NCI-H2107 treated with DMSO at 0.1 percent for 48 hours (cell line): ENCODE measurements at regions not wholly inside any gene's neighbourhood (a gene's known extent, or its start where the extent isn't known, plus 50 kb on each side); places are given as distances from the start of the nearest gene placed in this dataset.

Experiments
- DNase-seq: peaks from one replicate; lab custom pipeline; 2025; ENCODE audit not compliant: unreplicated experiment; lab: John Stamatoyannopoulos, UW

DNA sequence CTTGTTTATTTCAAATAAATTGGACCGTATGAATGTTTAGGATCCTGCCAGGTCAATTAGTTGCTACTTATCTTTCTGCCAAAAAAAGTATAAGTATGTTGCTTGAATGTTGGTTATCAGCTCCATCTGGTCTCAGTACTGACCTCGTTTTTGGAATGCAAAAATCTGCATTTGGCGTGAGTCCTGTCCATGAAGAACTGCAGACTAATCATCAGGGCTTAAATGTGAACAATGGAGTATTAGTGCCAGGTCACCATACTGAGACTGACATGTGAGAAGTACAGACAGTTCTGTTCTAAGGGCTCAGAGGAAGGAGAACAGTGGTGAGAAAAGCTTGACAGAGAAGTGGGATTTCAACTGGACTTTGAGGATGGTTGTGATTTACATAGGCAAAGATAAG lies 393.1 kb upstream of the SLC14A2 start:
- no peak for DNase-seq

DNA sequence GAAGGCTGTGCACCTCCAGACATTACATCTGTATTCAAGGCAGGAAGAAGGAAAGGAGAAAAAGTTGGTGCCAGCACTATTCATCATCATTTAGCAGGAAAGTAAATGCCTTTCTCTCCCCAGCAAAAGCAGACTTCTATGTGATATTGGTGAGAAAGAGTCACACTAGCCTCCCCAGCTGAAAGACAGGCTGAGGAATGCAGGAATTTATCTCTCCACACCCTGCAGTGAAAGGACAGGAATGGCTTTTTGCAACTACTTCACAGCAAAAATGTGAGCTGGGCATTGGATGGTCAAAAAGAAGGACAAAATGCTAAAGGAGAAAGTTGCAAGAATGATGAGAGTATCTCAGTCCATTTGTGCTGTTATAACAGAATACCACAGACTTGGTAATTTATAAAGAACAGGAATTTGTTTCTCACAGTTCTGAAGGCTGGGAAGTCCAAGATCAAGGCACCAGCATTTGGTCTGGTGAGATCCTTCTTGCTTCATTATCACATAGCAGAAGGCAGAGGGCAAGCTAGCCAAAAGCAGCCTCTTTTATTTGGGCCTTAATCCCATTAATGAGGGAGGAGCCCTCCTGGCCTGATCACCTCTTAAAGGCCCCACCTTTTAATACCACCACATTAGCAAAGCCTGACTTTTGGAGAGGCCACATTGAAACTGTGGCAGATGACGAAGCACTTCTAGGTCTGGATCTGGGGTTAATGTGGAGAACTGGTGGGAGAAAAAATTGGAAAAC lies 388.1 kb upstream of the SLC14A2 start:
- DNase-seq: no peak

DNA sequence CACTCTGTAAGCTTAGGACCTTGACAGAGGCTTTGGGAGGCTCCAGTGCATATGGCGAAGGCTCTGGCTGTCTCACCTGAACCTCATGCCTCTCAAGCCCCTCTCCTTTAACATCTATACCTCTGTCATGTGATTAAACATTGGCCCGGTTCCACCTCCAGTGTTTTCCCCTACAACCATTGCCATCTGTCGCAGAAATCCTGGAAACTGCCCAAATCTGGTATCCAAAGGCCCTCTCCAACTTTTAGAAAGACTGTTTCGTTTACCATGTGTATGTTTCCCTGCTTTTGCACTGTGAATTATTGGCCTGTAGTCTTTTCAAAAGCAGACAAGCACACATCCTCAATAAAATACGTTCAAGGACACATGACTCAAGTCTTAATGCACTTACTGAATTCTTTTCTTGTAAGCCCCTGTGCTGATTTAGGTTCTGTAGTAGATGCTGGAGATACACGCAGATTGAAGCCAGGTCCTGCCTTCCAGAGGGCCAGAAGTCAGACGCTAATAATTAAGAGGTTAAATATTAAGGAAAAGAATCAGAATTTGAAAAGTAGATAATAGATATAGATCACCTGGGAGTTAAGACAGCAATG lies 386.4 kb upstream of the SLC14A2 start:
- no peak for DNase-seq

DNA sequence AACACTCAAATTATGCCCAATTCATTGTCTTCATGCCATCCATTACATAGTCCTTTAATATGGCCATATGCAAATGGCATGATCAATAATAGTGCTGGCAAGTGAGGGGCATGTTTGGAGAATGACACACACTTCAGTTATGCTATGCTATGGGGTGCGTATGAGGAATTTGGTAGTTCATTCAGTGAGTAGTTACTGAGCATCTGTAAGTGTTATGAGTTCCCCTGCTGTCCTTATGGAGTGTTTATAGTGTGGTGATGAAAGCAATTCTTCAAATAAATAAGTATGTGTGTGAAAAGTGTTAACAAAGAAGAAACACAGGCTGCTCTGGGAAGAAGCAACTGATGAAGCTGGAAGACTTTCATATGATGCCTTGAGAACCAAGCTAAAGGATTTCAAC lies 383.7 kb upstream of the SLC14A2 start:
- no peak for DNase-seq

DNA sequence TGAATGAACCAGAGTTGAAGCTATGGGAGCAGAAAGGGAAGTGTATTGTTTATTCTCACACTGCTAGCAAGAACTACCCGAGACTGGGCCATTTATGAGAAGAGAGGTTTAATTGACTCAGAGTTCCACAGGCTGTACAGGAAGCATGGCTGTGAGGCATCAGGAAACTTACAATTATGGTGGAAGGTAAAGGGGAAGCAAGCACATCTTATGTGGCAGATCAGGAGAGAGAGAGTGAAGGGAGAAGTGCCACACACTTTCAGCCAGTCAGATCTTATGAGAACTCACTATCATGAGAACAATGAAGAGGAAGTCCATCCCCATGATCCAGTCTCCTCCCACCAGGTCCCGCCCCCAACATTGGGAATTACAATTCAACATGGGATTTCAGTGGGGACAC lies 383.2 kb upstream of the SLC14A2 start:
- DNase-seq: no peak

DNA sequence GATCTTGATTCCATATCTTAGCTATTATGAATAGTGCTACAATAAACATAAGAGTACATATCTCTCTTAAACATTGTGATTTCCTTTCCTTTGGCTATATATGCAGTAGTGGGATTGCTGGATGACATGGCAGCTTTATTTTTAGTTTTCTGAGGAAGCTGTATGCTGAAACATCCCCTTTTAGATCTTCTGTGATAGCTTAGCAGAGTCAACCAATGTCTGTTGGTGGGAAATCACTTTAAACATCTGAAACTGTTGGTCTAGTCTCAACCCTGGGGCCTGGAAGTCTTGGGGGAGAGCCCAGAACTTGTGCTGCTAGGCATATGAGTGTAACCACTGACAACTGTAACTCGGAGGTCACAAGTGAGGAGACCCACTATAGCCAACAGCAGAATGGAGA lies 378.6 kb upstream of the SLC14A2 start:
- no peak for DNase-seq

DNA sequence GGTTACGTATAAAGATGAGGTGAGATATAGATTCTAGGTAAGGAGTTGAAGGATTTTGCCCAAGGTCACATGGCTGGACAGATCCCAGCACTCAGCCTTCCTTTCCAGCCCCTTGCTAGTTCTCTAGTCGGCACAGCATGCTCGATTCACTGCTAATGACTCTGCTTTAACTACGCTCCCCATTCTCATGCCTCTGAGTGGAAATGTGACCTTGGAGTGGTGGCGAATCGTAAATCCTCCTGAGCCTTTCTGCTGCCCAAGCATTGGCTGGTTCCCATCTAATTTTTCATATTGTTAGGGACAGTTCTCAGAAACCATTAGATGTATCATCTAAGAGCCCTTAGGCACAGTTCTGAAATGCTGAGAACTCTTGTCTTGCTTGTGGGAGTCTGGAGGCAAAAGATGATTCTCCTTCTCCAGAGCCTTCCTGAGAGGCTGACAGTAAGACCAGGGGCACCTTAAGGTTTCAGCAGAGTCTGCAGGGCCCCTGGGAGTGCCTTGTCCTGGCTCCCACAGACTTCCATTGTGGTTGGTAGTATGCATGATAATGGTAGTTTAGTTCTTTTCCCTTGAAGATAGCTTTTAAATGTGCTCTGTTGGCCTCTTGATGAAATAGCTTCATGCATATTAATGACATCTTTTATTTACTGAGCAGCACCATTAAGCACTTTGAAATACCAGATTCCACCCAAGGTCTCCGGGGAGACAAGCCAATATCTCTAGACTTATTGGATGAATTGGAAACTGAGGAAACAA lies 377.8 kb upstream of the SLC14A2 start:
- no peak for DNase-seq

DNA sequence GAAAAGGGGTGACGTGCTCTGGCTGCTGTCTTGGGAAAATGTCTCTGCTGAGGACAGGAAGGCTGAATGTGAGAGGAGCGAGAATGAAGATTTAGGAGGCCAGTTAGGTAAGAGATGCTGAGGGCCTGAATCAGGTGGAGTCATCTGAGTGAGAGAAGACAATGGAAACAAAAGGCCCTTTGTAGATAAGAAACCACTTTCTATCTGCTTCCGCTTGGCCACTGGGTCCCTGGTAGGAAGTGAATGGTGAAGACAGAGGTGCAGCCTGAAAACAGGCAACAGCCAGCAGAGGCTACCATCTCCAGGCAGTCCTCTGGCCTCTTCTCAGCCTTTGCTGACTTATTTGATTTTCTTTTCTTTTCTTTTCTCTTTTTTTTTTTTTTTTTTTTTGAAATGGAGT lies 374.0 kb upstream of the SLC14A2 start:
- DNase-seq: no peak

DNA sequence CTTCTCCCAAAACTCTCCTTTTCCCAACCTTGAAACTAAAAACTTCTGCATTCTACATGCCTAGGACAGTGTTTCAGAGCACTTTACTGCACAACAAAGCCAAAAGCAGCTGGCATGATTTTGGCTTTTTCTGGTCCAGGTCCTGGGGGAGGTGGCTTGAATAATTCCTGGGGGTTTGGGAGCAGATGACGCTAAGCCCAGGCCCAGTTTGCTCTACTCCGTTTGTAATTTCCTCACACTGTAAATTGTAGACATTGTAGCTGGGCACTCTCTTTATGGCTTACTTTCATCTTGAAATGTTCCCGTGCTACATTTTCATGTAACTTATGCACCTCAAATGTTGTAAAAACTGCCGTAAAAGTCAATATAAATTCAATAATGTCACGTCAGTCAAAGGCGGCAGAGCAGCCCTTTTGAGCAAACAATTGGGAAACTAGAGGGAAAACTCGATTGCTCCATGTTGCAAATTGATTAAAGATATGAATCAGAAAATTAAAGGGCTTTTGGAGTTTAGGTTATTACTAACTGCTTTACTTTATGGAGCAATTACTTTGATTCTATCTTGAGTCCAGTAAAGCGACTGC lies 373.2 kb upstream of the SLC14A2 start:
- DNase-seq: no peak

DNA sequence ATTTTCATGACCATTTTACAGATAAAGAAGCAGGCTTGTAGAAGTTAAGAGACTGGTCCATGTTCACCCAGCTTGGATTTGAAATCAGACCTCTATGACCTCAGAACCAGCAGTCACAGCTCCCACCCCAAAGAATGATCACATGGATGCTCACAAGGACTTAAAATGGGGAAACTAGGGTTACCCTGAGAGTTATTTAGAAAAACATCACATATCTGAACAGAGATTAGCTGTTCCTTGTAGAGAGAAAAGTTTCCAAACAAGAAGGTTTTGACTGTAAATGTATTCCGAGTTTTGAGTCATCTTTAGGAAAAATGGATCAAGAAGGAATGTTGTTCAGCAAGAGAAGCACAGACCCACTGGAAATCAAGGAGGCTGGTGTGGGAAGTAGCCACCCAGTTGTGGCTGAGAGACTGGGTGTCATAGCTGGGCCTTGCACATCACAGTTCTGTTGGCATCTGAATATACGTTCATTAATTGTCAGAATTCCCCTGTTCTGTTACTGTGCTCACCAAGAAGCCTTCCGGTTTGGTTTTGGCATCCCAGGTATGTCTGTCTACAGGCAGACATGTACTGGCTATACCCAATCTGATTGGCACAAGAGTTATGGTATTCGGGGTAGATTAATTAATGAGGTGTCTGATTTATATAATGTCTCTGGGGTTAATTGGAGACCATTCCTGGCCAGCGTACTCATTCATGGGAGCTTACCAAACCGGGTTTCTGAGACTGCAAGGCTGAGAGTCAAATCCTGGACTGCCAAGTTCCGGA lies 371.8 kb upstream of the SLC14A2 start:
- no peak for DNase-seq

DNA sequence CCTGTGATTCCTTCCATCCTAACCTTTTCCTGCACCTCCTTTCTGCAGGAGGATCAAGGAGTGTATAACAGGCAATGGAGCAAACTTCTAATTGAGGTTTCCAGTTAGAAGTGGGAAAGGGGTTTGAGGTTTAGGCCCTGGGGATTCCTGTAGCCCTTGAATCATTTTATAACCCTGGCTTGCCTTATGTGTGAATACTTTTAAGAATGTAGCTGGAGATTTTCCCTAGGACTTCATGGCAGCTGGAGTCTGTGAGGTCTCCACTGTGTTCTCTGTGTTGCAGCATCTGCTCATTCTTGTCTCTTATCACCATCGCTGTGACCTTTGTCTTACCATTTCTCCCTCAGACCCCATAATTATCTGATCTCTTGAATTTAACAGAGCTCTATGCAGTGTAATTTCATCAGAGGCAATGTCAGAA lies 370.2 kb upstream of the SLC14A2 start:
- no peak for DNase-seq

DNA sequence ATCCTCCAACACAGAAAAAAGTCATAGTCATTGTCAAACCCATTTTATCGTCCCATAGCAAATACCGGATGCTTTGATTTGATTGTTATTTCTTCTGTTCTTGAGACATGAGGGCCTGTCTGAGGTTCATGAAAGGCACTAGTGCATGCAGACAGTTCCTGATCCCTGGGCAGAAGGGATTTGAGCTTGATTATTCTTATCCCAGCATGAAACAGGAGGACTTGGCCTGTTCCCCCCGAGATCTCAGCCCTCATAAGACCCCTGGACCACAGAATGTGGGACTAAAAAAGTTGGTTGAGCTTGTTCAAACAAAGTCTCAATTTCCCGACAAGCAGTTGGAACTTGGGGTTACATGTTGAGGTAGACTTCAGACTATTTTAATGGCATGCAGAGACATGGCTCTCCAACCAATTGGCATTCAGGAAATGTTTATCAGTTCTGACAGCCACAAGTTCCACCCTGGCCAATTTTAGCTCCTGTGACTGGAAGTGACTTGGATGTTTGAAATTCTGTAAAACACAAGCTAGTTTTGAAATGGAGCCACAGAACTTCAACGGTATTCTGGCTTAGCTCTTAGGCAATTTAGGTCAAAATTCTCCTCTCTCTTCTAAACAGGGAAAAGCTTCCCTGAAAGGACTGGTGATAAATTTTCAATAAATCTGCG lies 366.9 kb upstream of the SLC14A2 start:
- DNase-seq: no peak

DNA sequence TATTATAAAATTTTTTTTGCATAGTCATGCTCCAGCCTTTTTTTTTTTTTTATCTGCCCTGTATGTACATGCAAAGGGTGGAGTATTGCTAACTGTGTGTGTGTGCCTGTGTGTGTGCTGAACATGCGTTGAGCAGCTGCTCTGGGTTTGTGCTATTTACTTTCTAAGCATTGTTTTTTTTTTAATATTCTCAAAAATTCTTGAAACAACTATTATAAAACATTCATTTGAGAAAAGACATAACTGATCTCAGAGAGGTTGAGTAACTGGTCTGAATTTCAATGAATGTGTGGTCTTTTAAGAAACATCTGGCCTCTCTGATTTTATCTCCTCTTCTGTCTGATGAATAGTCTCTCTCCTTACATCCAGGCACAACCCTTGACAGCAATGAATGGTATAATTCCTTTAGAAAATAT lies 366.0 kb upstream of the SLC14A2 start:
- no peak for DNase-seq

DNA sequence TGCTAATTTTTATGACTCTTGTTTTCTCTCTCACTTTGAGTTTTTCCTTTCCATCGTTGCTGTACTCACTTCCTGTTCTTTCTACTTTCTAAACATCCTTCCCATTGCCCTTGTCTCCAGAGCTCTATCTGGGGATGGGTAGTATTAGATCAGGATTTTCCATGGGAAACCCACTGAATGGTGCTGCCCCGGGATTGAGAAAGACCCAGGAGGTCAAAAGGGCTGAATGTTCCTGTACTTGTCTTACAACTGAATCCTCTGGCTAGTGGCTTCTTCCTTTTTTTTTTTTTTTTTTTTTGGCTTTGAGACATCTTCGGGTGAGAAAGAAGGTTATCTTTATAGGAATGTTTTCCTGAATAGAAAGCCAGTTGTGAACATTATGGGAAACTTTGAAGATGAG lies 364.8 kb upstream of the SLC14A2 start:
- DNase-seq: no peak

DNA sequence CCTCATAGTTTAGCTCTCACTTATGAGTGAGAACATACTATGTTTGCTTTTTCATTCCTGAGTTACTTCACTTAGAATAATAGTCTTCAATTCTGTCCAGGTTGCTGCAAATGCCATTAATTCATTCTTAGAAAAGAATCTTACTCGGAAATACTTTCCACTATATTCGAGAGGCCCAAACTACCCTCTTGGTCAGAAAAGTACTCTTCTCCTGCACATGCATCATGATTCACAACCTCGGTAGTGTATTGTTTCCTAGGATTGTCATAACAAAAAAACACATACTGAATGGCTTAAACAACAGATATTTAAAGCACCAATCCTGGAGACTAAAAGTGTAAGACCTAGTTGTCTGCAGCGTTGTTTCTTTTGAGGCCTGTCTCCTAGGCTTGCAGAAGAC lies 364.0 kb upstream of the SLC14A2 start:
- no peak for DNase-seq

DNA sequence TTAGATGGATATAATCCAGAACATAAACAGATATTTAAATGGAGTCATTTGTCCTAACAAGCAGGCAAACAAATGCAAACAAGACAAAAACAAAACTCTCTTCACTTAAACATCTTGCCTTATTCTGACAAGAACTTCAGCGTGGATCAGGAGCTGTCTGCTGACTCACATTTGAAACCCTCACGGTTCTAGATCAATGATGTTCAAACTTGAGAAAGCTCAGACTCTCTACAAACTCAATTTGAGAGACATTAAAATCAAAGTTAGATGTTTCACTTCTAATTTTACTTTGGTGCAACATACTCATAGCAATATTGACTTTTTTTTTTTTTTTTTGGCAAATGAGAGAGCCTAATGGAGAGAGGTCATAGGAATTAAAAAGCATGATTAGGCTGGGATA lies 362.8 kb upstream of the SLC14A2 start:
- DNase-seq: no peak

DNA sequence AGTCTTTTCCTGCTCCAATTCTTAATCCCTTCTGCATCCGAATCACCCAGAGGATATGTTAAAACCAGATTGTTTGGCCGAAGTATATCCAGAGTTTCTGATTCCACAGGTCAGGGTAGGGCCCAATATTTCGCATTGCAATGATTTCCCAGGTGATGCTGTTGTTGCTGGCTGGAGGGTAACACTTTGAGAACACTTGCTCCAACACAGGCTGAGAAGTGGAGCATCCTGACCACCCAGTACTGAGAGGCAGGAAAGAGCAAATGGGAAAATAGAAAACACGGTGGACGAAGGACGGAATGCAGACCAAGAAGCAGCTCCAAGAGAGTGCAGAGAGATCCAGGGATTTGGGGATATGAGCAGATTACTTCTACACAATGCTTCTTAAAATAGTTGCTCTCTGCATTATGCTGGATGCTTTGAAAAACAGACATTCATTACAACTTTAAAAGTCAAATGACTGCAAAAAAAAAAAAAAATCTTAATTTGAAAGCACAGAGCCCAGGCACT lies 362.2 kb upstream of the SLC14A2 start:
- no peak for DNase-seq

DNA sequence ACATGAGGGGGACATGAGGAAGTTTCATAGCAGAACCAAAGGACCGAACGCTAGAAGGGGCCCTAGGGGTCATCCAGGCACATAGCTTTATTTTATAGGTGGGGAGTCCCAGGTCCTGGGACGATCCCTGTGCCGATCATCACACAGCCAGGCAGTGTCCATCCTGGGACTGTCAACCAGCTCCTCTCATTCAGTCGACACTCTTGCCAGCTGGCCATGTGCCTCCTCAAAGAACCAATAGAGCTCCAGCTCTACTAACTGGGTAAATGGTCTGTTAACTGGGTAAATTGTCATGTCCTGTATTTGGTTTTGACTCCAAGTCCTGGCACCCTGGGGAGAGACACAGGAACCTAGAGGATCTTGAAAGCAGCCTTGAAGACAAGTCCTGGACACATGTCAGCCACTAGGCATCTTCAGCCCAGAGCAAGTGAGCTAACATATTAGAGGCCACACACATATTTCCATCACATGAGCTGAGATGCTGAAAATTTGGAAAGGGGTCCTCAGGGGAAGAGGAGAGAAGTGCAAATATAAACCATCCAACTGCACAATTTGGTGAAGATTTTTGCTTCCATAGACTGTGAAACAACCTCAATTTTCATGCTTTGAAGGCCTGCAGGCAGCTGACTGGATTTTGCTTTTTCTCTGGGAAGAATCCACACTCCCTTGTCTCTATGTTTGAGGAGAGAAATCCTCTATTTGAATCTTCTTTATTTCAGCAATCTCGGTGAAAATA lies 361.1 kb upstream of the SLC14A2 start:
- no peak for DNase-seq

DNA sequence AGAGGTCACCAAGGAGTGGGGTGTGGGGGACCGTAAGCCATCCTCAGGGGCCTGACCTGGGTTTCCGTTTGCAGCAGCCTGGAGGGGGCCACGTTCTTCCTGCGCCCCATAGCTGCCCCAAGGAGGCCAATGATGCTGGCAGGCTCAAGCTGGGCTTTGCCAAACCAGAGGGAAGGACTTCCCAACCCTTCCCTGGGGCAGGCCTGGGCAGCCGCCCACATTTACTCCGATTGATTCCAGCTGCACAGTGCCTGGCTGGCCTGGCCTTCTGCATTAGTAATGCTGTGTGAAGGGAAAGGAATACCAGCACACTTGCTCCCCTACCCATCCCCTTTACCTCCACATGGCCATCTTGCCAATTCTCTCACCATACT lies 360.6 kb upstream of the SLC14A2 start:
- DNase-seq: no peak
